CD4-positive, alpha-beta T cell (primary cell): ENCODE measurements at regions not wholly inside any gene's neighbourhood (a gene's known extent, or its start where the extent isn't known, plus 50 kb on each side); places are given as distances from the start of the nearest gene placed in this dataset.
"Not testable (repeated sequence)": the region's sequence is repeated elsewhere in the genome, so short reads cannot be mapped to it uniquely, and the experiment has no call there.

ENCODE experiments used
- ATAC-seq: fragments of 200-7000 bp; cut with Tn5 transposase; one replicate; pipeline ENCODE4 v1.10.0; 2022; ENCODE audit warnings: mild to moderate bottlenecking; ENCODE audit not compliant: poor library complexity
- CTCF ChIA-PET: fragments of 350-600 bp; sonication (Branson Sonifier 250); formaldehyde crosslinking; loops from one replicate; lab custom pipeline; 2021; ENCODE audit warnings: antibody characterized with exemption, inconsistent platforms; lab: Charles Lee
- POLR2A ChIA-PET: fragments of 350-600 bp; sonication (Branson Sonifier 250); formaldehyde crosslinking; loops from one replicate; lab custom pipeline; 2021; ENCODE audit warnings: antibody characterized with exemption, inconsistent platforms; lab: Charles Lee
- DNase-seq, 14 experiments: peaks; one replicate each; pipeline ENCODE4 v3.0.0-alpha.2; 2013 to 2020; ENCODE audit warnings: mixed read lengths in 2 of 14
- H3K27ac ChIP-seq, 2 donors: one replicate each; pipeline versions ENCODE4 v1.5.1 to v1.7.0; 2013; ENCODE audit warnings: low read length in 2 of 2, low read depth in 1 of 2, mild to moderate bottlenecking in 1 of 2
- H3K27me3 ChIP-seq, 2 experiments: 1 replicate in 1 of 2; 2 replicates in 1 of 2; pipeline versions ENCODE4 v1.6.1 to v1.7.0; 2013; ENCODE audit warnings: low read length in 2 of 2, control low read depth in 1 of 2, mild to moderate bottlenecking in 1 of 2, moderate library complexity in 1 of 2; ENCODE audit not compliant: insufficient read depth in 2 of 2, control insufficient read depth in 1 of 2
- H3K36me3 ChIP-seq: one replicate; pipeline ENCODE4 v1.6.1; 2013; ENCODE audit warnings: low read length, control low read depth; ENCODE audit not compliant: insufficient read depth
- H3K4me1 ChIP-seq: one replicate; pipeline ENCODE4 v1.6.1; 2013; ENCODE audit warnings: low read length, control low read depth; ENCODE audit not compliant: insufficient read depth
- H3K4me3 ChIP-seq: one replicate; pipeline ENCODE4 v1.5.1; 2013; ENCODE audit warnings: mild to moderate bottlenecking, low read length, moderate library complexity
- H3K9me3 ChIP-seq, 2 experiments: 1 replicate in 1 of 2; 2 replicates in 1 of 2; pipeline versions ENCODE4 v1.6.1 to v1.7.0; 2013; ENCODE audit warnings: low read length in 2 of 2, mild to moderate bottlenecking in 2 of 2, control low read depth in 1 of 2, moderate library complexity in 1 of 2; ENCODE audit not compliant: control insufficient read depth in 1 of 2, insufficient read depth in 1 of 2
- H3K27ac Mint-ChIP-seq: one replicate; pipeline ENCODE4 v1.8.0; 2020; ENCODE audit warnings: mixed read lengths
- H3K27me3 Mint-ChIP-seq: one replicate; pipeline ENCODE4 v1.8.0; 2021; ENCODE audit warnings: mixed read lengths
- H3K36me3 Mint-ChIP-seq: one replicate; pipeline ENCODE4 v1.8.0; 2021; ENCODE audit warnings: low read depth, mixed read lengths
- H3K4me1 Mint-ChIP-seq: one replicate; pipeline ENCODE4 v1.8.0; 2021; ENCODE audit warnings: low read depth, mixed read lengths
- H3K4me3 Mint-ChIP-seq: one replicate; pipeline ENCODE4 v1.8.0; 2020; ENCODE audit warnings: mild to moderate bottlenecking, mixed read lengths
- H3K9me3 Mint-ChIP-seq: one replicate; pipeline ENCODE4 v1.8.0; 2020; ENCODE audit warnings: mixed read lengths
- intact Hi-C, 2 experiments: fragments of 100-400 bp; cut with DNase I in 1 of 2; cut with micrococcal nuclease in 1 of 2; formaldehyde crosslinking; loops; one replicate each; pipeline versions ENCODE4 v1.15.1 to v1.9.0; 2023 to 2025; cut with DNase I, micrococcal nuclease
- TF ChIP-seq, protein P1 (sequence below): fragments of 200-600 bp; IDR thresholded peaks from one replicate; pipeline ENCODE4 v1.8.0; 2022; ENCODE audit warnings: antibody characterized with exemption, mild to moderate bottlenecking

- Mint-ChIP-seq H3K27ac (no peak overlapping the region), H3K4me1 (no peaks in the 10 kb centered on the region), H3K27me3 (no peaks in the 10 kb centered on the region), H3K4me3 (no peak overlapping the region), H3K36me3 (no peaks in the 10 kb centered on the region), H3K9me3 (no peaks in the 10 kb centered on the region)
- DNase-seq, result no peak
- no peaks in the 10 kb centered on the region for H3K4me1 ChIP-seq
- peaks cover 0 to 3% of the 10 kb centered on the region in 2 experiments for H3K9me3 ChIP-seq
- no peak overlapping the region for H3K27ac ChIP-seq
- intact Hi-C loops, result no loop called here
- H3K4me3 ChIP-seq, result no peak overlapping the region
- no peak for ATAC-seq
- CTCF ChIA-PET, result no interaction called here
- H3K27me3 ChIP-seq, result no peaks in the 10 kb centered on the region
- TF ChIP-seq, protein P1, sequence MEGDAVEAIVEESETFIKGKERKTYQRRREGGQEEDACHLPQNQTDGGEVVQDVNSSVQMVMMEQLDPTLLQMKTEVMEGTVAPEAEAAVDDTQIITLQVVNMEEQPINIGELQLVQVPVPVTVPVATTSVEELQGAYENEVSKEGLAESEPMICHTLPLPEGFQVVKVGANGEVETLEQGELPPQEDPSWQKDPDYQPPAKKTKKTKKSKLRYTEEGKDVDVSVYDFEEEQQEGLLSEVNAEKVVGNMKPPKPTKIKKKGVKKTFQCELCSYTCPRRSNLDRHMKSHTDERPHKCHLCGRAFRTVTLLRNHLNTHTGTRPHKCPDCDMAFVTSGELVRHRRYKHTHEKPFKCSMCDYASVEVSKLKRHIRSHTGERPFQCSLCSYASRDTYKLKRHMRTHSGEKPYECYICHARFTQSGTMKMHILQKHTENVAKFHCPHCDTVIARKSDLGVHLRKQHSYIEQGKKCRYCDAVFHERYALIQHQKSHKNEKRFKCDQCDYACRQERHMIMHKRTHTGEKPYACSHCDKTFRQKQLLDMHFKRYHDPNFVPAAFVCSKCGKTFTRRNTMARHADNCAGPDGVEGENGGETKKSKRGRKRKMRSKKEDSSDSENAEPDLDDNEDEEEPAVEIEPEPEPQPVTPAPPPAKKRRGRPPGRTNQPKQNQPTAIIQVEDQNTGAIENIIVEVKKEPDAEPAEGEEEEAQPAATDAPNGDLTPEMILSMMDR, result no peak
- no peaks in the 10 kb centered on the region for H3K36me3 ChIP-seq
- POLR2A ChIA-PET, result no interaction called here
Measured at GRCh38 chr5:116859666-116860320, 285.2 kb upstream of the SEMA6A start.

- no peak overlapping the region for H3K4me3 Mint-ChIP-seq
- no peak overlapping the region for H3K27ac ChIP-seq
- H3K4me1 Mint-ChIP-seq, result no peaks in the 10 kb centered on the region
- no peaks in the 10 kb centered on the region for H3K36me3 Mint-ChIP-seq
- intact Hi-C loops, result no loop called here
- ATAC-seq (no peak), DNase-seq (no peak)
- no peak overlapping the region for H3K27ac Mint-ChIP-seq
- no peaks in the 10 kb centered on the region for H3K4me1 ChIP-seq
- POLR2A ChIA-PET, result no interaction called here
- no peaks in the 10 kb centered on the region for H3K9me3 Mint-ChIP-seq
- H3K27me3 Mint-ChIP-seq, result no peaks in the 10 kb centered on the region
- TF ChIP-seq, protein P1, result no peak
- H3K9me3 ChIP-seq, result peaks cover 0 to 3% of the 10 kb centered on the region in 2 experiments
- H3K36me3 ChIP-seq, result no peaks in the 10 kb centered on the region
- CTCF ChIA-PET, result no interaction called here
- no peaks in the 10 kb centered on the region for H3K27me3 ChIP-seq
- H3K4me3 ChIP-seq, result no peak overlapping the region
Measured at GRCh38 chr5:116858705-116859333, 284.2 kb upstream of the SEMA6A start.

GRCh38 chr5:116858020-116858419, 283.4 kb upstream of the SEMA6A start:
- H3K27ac Mint-ChIP-seq, H3K4me3 Mint-ChIP-seq, CTCF ChIA-PET, H3K4me1 Mint-ChIP-seq, H3K36me3 Mint-ChIP-seq, ATAC-seq, intact Hi-C loops, DNase-seq, H3K4me1 ChIP-seq, H3K27me3 Mint-ChIP-seq, H3K27me3 ChIP-seq, H3K27ac ChIP-seq, H3K9me3 ChIP-seq, H3K4me3 ChIP-seq, POLR2A ChIA-PET, H3K36me3 ChIP-seq, H3K9me3 Mint-ChIP-seq: not testable (repeated sequence)
